ENCODE measurements at regions not wholly inside any gene's neighbourhood (a gene's known extent, or its start where the extent isn't known, plus 50 kb on each side); places are given as distances from the start of the nearest gene placed in this dataset.

DNA sequence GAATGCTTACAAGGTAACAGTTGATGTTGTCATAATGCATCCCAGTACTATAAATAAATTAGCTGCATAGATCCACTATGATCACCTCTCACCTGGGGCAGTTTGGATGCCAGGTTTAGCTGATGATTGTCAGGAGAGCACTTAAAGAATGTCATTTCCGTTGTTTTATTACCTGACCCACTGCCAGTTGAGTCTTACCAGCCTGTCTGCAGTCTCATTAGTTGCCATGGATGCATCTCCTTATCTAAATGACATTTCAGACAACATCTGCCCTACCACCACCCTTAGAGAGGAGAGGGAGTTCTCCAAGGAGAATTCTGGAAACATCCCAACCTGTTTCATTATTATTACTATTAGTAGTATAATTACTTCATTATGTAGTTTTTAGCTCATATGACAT, 339.1 kb upstream of the API5 start:
- TF ChIP-seq CTCF (IDR thresholded peaks at IDR 0.05) (no peak), POLR2A (IDR thresholded peaks at IDR 0.05) (no peak)
